PC-9 (cell line): ENCODE measurements at regions not wholly inside any gene's neighbourhood (a gene's known extent, or its start where the extent isn't known, plus 50 kb on each side); places are given as distances from the start of the nearest gene placed in this dataset.

Experiments
- CTCF ChIP-seq: fragments of 200-600 bp; sonication (generic); conservative IDR thresholded peaks from 2 replicates; pipeline ENCODE4 v1.6.1; 2017; ENCODE audit warnings: mixed run types, antibody characterized with exemption, mild to moderate bottlenecking, moderate library complexity
- EZH2 ChIP-seq: fragments of 200-600 bp; sonication (generic); IDR thresholded peaks from 2 replicates; pipeline ENCODE4 v1.8.0; 2017; ENCODE audit warnings: antibody characterized with exemption, low read depth

- TF ChIP-seq CTCF, result no peak
- no peak for TF ChIP-seq EZH2
Observed at GRCh38 chr5:162282191-162282590, 214.6 kb downstream of the GABRG2 start.
